ENCODE measurements at regions not wholly inside any gene's neighbourhood (a gene's known extent, or its start where the extent isn't known, plus 50 kb on each side); places are given as distances from the start of the nearest gene placed in this dataset.

GRCh38 chr6:16834242-16834641 is 73.0 kb upstream of the ATXN1 start:
- H3K27me3 ChIP-seq = no peaks in the 10 kb centered on the region
- intact Hi-C loops (cut with DNase I) = no loop called here
- no peaks in the 10 kb centered on the region for H3K4me1 ChIP-seq (replicated peaks in 1 of 2)
- H3K9me3 ChIP-seq (replicated peaks in 1 of 3) = no peaks in the 10 kb centered on the region
- TF ChIP-seq, protein P1, sequence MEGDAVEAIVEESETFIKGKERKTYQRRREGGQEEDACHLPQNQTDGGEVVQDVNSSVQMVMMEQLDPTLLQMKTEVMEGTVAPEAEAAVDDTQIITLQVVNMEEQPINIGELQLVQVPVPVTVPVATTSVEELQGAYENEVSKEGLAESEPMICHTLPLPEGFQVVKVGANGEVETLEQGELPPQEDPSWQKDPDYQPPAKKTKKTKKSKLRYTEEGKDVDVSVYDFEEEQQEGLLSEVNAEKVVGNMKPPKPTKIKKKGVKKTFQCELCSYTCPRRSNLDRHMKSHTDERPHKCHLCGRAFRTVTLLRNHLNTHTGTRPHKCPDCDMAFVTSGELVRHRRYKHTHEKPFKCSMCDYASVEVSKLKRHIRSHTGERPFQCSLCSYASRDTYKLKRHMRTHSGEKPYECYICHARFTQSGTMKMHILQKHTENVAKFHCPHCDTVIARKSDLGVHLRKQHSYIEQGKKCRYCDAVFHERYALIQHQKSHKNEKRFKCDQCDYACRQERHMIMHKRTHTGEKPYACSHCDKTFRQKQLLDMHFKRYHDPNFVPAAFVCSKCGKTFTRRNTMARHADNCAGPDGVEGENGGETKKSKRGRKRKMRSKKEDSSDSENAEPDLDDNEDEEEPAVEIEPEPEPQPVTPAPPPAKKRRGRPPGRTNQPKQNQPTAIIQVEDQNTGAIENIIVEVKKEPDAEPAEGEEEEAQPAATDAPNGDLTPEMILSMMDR (IDR thresholded peaks at IDR 0.05) = no peak
- TF ChIP-seq POLR2A (IDR thresholded peaks at IDR 0.05) = no peak
- no peaks in the 10 kb centered on the region for H3K36me3 ChIP-seq (replicated peaks in 1 of 2)
- H3K27ac ChIP-seq = no peak overlapping the region
- WGBS, 4 donors = 68 to 78% (median 75%) methylated on average over 3 of the region's 3 CpGs
- H3K4me3 ChIP-seq = no peak overlapping the region
- no peak for DNase-seq

GRCh38 chr6:16832721-16833120 is 71.5 kb upstream of the ATXN1 start:
- H3K36me3 ChIP-seq (replicated peaks in 1 of 2) = no peaks in the 10 kb centered on the region
- no peak overlapping the region for H3K4me3 ChIP-seq
- H3K9me3 ChIP-seq (replicated peaks in 1 of 3) = no peaks in the 10 kb centered on the region
- no peak for DNase-seq
- no peaks in the 10 kb centered on the region for H3K4me1 ChIP-seq (replicated peaks in 1 of 2)
- TF ChIP-seq, protein P1 (IDR thresholded peaks at IDR 0.05) = no peak
- no peak for TF ChIP-seq POLR2A (IDR thresholded peaks at IDR 0.05)
- 88 to 94% (median 90%) methylated on average over 6 of the region's 6 CpGs for WGBS, 4 donors
- intact Hi-C loops (cut with DNase I) = no loop called here
- H3K27ac ChIP-seq = no peak overlapping the region
- H3K27me3 ChIP-seq = no peaks in the 10 kb centered on the region

- intact Hi-C loops (cut with DNase I) = no loop called here
- TF ChIP-seq, protein P1 (IDR thresholded peaks at IDR 0.05) = no peak
- no peak for TF ChIP-seq POLR2A (IDR thresholded peaks at IDR 0.05)
- no peaks in the 10 kb centered on the region for H3K27me3 ChIP-seq
- H3K4me1 ChIP-seq (replicated peaks in 1 of 2) = no peaks in the 10 kb centered on the region
- DNase-seq = peak in 1 of 7 donors; percentile 66
- H3K27ac ChIP-seq = no peak overlapping the region
- H3K4me3 ChIP-seq = no peak overlapping the region
- 75 to 82% (median 81%) methylated on average over 5 of the region's 5 CpGs for WGBS, 4 donors
- no peaks in the 10 kb centered on the region for H3K36me3 ChIP-seq (replicated peaks in 1 of 2)
- no peaks in the 10 kb centered on the region for H3K9me3 ChIP-seq (replicated peaks in 1 of 3)
Observed at GRCh38 chr6:16832043-16832567, 70.8 kb upstream of the ATXN1 start.

GRCh38 chr6:16831136-16831535 is 69.9 kb upstream of the ATXN1 start:
- no peak for DNase-seq
- no peak for TF ChIP-seq POLR2A (IDR thresholded peaks at IDR 0.05)
- TF ChIP-seq, protein P1 (IDR thresholded peaks at IDR 0.05) = no peak
- no peaks in the 10 kb centered on the region for H3K9me3 ChIP-seq (replicated peaks in 1 of 3)
- no peaks in the 10 kb centered on the region for H3K4me1 ChIP-seq (replicated peaks in 1 of 2)
- H3K27me3 ChIP-seq = no peaks in the 10 kb centered on the region
- H3K27ac ChIP-seq = no peak overlapping the region
- H3K4me3 ChIP-seq = no peak overlapping the region
- no peaks in the 10 kb centered on the region for H3K36me3 ChIP-seq (replicated peaks in 1 of 2)
- intact Hi-C loops (cut with DNase I) = no loop called here
- WGBS, 4 donors = 82 to 90% (median 83%) methylated on average over 7 to 8 of the region's 8 CpGs

Data from adrenal gland (tissue), 9 donors.